ENCODE measurements at regions not wholly inside any gene's neighbourhood (a gene's known extent, or its start where the extent isn't known, plus 50 kb on each side); places are given as distances from the start of the nearest gene placed in this dataset.

DNA sequence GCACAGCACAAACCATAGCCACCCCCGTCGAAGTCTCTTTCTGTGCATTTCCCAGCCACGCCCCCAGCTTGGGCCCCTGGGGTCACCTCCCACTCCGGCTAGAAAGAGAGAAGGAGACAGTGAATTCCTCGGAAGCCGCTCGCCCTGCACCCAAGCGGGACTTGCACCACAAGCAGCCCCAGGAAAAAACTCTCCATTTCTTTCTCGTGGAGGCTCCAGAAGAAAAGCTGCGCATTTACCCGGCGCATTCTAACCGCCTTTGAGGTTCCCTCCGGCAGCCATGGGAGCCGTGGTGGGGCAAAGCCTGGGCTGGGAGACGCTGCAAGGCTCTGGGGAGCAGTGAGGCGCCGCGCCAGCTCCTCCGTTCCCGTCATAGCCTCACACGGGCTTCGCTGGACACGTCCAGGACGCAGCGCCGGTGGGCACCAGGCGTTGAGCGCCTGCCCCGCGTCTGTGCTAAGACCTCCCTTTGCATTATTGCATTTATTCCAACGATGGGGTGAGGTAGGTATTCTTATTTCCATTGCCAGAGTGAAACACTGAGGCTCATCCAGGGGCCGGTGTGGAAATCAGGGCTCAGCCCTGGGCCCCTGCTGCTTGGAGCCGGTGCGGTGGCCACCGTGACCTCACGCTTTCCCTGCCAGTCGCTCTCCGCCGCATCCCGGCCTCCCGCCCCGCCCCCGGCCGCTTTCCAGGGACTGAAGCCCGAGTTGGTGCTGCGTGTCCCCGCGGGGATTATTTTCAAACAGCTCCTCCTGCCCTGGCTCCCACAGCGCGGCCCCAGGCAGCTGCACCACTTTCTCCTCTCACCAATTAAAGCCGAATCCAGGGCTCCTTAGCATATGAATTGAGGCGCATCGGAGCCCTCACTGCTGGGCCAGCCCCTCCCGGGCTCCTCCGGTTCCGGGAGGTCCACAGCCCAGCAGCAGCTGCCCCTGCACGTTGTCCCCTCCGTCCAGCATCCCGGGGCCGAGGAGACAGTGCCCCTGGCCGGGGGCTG lies 148.3 kb upstream of the AFDN start:
- DNase-seq, result no peak
- Histone ChIP-seq H3K4me1 (peaks cover 11 to 64% (median 38%) of the 10 kb centered on the region in 6 donors), H3K27ac (peak overlapping the region in 2 of 8 donors; percentile 0 to 80), H3K27me3 (replicated peaks in 1 of 7) (peaks cover 0 to 76% (median 8%) of the 10 kb centered on the region in 7 donors), H3K4me3 (peak overlapping the region in 7 of 8 donors; percentile 0 to 35 (median 17)), H3K36me3 (no peaks in the 10 kb centered on the region), H3K9me3 (no peaks in the 10 kb centered on the region)
- peak in 1 of 3 donors; percentile 18 for TF ChIP-seq POLR2AphosphoS5 (IDR thresholded peaks at IDR 0.05)
- TF ChIP-seq, protein P1, sequence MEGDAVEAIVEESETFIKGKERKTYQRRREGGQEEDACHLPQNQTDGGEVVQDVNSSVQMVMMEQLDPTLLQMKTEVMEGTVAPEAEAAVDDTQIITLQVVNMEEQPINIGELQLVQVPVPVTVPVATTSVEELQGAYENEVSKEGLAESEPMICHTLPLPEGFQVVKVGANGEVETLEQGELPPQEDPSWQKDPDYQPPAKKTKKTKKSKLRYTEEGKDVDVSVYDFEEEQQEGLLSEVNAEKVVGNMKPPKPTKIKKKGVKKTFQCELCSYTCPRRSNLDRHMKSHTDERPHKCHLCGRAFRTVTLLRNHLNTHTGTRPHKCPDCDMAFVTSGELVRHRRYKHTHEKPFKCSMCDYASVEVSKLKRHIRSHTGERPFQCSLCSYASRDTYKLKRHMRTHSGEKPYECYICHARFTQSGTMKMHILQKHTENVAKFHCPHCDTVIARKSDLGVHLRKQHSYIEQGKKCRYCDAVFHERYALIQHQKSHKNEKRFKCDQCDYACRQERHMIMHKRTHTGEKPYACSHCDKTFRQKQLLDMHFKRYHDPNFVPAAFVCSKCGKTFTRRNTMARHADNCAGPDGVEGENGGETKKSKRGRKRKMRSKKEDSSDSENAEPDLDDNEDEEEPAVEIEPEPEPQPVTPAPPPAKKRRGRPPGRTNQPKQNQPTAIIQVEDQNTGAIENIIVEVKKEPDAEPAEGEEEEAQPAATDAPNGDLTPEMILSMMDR (IDR thresholded peaks at IDR 0.05 in 8 of 11, conservative IDR thresholded peaks at IDR 0.05 in 3 of 11), result no peak
- no peak for TF ChIP-seq POLR2A (IDR thresholded peaks at IDR 0.05)
- WGBS, 5 donors, result 15 to 30% (median 20%) methylated on average over 37 to 62 of the region's 62 CpGs
- intact Hi-C loops (cut with DNase I; ENCODE audit: low total_unique reads), result no loop called here

DNA sequence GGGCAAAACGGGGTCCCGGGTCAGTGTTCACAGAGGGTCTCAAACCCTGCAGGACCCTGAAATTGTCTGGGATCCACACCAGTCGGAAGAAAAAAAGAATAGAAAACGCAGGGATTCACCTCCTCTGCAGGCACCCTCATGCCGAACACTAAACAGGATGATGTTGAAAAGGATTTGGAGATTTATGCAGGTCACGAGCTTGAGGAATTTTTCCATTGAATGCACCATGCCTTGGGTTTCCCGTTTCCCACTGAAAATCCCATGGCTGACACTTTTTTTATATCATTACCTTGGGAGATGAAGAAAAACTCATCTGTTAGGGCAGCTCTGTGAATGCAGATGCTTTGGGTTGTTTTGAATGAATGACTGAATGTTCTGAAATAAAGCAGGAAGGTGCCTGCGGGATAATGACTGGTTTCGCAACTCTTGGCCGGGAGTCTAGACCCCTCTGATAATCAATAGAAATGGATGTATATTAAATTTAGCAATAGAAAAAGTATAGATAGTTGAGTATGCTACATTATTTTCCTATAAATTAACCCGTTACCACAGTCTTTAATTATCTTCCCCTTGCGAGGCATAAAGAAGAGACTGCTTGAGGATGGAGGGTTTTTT lies 147.5 kb upstream of the AFDN start:
- H3K4me1 ChIP-seq, result peaks cover 13 to 69% (median 44%) of the 10 kb centered on the region in 6 donors
- 57 to 65% (median 63%) methylated on average over 12 of the region's 12 CpGs for WGBS, 5 donors
- TF ChIP-seq POLR2A (IDR thresholded peaks at IDR 0.05) (no peak), POLR2AphosphoS5 (IDR thresholded peaks at IDR 0.05) (no peak)
- TF ChIP-seq, protein P1 (IDR thresholded peaks at IDR 0.05 in 8 of 11, conservative IDR thresholded peaks at IDR 0.05 in 3 of 11), result no peak
- no peaks in the 10 kb centered on the region for H3K36me3 ChIP-seq
- no peak for DNase-seq
- H3K4me3 ChIP-seq, result peak overlapping the region in 1 of 8 donors; percentile 17
- peaks cover 0 to 77% (median 8%) of the 10 kb centered on the region in 7 donors for H3K27me3 ChIP-seq (replicated peaks in 1 of 7)
- H3K27ac ChIP-seq, result no peak overlapping the region
- intact Hi-C loops (cut with DNase I; ENCODE audit: low total_unique reads), result no loop called here
- H3K9me3 ChIP-seq, result no peaks in the 10 kb centered on the region

DNA sequence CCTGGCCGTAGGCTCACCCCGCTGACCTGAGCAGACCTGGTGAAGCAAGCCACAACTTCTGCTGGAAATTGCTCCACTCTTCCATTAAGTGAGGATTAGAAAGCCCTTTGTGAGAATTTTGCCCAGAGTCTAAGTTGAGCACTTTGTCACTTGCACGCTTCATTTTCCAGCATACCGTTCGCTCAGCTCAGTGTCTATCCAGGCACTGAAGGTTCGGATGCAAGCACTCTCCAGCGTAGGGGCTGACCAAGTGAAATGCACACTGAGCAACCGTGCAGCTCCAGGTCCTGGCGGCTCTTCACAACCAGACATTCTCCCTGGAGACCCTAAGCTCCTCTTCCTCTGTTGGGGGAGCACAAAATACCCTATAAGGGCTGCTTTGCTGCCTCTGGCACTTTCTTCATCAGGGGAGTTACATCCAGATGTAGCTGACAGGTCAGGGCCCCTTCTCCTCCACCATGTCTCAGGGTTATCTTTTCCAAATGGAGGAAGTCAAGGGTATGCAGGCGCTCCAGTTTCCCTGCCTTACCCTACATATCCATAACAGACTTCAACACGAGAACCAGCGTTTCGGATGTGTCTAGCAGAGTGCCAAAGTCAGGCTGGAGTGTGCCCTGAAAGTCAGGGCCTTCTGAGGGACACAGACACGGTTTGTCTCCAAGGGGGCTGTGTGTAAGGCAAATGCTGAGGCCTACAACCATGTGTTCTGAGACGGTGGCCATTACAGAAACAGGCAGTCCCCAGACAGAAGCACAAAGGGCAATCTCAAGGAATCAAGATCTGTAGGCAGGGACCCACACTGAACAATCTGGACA lies 146.7 kb upstream of the AFDN start:
- peaks cover 0 to 83% (median 8%) of the 10 kb centered on the region in 7 donors for H3K27me3 ChIP-seq (replicated peaks in 1 of 7)

More for the DNA sequence above, 146.7 kb upstream of the AFDN start:
- H3K9me3 ChIP-seq, result no peaks in the 10 kb centered on the region
- intact Hi-C loops (cut with DNase I; ENCODE audit: low total_unique reads), result no loop called here
- DNase-seq, result no peak
- peaks cover 13 to 69% (median 47%) of the 10 kb centered on the region in 6 donors for H3K4me1 ChIP-seq
- WGBS, 5 donors, result 85 to 90% (median 88%) methylated on average over 14 to 15 of the region's 15 CpGs
- no peak overlapping the region for H3K27ac ChIP-seq
- H3K36me3 ChIP-seq, result no peaks in the 10 kb centered on the region
- no peak overlapping the region for H3K4me3 ChIP-seq
- TF ChIP-seq POLR2AphosphoS5 (IDR thresholded peaks at IDR 0.05) (no peak), POLR2A (IDR thresholded peaks at IDR 0.05) (no peak)
- TF ChIP-seq, protein P1 (IDR thresholded peaks at IDR 0.05 in 8 of 11, conservative IDR thresholded peaks at IDR 0.05 in 3 of 11), result no peak
